D721Med (cell line): ENCODE measurements at regions not wholly inside any gene's neighbourhood (a gene's known extent, or its start where the extent isn't known, plus 50 kb on each side); places are given as distances from the start of the nearest gene placed in this dataset.
A peak's percentile ranks its signal among the peaks of the same experiment; 100 is the strongest.

Experiments used
- DNase-seq: peaks from one replicate; pipeline ENCODE4 v3.0.0; 2011; ENCODE audit warnings: low spot score; ENCODE audit not compliant: insufficient read length
- FAIRE-seq: peaks from 2 replicates; lab custom pipeline; 2011; peaks lifted over from hg19 to GRCh38; lab: Jason Lieb, UNC
- TF ChIP-seq, protein P1 (sequence below): IDR thresholded peaks from 2 replicates; pipeline ENCODE4 v1.5.1; 2012; ENCODE audit warnings: mild to moderate bottlenecking, control low read depth; ENCODE audit not compliant: insufficient read depth; ENCODE audit errors: missing control alignments

- FAIRE-seq: peak; percentile 6
- DNase-seq: no peak
- TF ChIP-seq, protein P1, sequence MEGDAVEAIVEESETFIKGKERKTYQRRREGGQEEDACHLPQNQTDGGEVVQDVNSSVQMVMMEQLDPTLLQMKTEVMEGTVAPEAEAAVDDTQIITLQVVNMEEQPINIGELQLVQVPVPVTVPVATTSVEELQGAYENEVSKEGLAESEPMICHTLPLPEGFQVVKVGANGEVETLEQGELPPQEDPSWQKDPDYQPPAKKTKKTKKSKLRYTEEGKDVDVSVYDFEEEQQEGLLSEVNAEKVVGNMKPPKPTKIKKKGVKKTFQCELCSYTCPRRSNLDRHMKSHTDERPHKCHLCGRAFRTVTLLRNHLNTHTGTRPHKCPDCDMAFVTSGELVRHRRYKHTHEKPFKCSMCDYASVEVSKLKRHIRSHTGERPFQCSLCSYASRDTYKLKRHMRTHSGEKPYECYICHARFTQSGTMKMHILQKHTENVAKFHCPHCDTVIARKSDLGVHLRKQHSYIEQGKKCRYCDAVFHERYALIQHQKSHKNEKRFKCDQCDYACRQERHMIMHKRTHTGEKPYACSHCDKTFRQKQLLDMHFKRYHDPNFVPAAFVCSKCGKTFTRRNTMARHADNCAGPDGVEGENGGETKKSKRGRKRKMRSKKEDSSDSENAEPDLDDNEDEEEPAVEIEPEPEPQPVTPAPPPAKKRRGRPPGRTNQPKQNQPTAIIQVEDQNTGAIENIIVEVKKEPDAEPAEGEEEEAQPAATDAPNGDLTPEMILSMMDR: no peak
Measured at GRCh38 chr3:36155515-36155914, 224.8 kb upstream of the STAC start.

- FAIRE-seq (no peak), DNase-seq (no peak)
- TF ChIP-seq, protein P1: no peak
Measured at GRCh38 chr3:36164400-36164799, 215.9 kb upstream of the STAC start.

DNA sequence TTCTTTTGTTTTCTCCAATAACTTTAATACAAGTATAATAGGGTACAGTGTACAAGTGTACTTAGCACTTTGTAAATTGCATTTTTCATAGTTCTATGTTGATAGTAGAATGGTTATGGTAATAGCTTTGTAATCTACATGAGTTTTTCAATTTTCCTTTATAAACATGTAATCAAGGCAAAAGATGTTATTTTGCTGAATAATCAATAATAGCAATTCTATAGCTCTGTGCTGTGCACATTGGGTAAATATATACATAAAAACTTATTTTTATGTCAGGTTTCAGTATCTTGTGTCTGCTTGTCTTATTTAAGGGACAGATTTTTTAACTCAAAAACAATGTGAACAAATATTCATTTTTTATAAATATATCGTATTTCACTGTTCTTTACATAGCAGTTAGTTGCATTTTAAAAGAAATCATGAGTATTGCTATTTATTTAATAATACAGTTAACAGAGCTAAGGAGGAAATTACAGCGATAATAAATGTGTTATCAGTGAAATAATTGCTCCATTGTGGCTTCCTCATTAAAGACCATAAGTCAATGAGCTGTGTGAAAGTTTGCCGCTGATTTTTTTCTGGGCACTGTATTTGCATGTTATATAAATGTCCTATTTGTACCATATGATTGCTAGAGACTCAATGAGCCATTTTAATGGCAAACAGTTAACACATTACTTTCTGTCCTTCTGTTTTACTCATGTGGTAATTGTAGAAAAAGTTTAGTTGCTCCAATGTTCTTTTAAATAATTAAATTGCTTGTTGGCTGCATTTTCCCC is 214.6 kb upstream of the STAC start:
- no peak for DNase-seq
- TF ChIP-seq, protein P1: no peak
- FAIRE-seq: no peak

GRCh38 chr3:36166477-36166876 is 213.8 kb upstream of the STAC start:
- TF ChIP-seq, protein P1: no peak
- DNase-seq (no peak), FAIRE-seq (no peak)

- no peak for FAIRE-seq
- DNase-seq: no peak
- TF ChIP-seq, protein P1: no peak
Measured at GRCh38 chr3:36172699-36173098, 207.6 kb upstream of the STAC start.

DNA sequence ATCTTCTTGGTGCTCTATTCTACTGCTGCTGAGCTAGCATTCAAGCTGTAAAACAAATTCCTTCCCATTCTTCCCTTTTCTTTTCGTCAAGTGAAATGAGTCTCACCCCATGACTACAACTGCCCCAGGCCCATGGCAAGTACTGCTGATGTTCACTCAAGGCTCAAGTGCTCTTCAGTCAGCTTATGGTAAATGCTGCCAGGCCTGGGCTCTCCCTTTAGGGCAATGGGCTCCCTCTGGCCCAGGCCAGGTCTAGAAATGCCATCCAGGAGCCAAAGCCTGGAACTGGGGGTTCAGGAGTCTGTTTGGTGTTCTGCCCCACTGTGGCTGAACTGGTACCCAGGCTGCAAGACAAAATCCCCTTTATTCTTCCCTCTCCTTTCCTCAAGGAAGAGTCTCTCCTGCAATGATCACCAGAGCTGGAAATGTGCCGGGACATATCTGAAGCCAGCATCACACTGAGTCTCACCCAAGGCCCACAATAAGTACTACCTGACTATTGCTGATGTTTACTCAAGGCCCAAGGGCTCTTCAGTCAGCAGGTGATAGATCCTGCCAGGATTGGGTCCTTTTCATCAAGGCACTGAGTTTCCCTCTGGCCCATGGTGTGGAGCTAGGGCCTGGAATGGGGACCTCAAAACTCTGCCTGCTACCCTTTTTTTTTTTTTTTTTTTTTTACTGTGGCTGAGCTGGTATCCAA is 205.0 kb upstream of the STAC start:
- DNase-seq (no peak), FAIRE-seq (no peak)
- TF ChIP-seq, protein P1: no peak
